ENCODE measurements at regions not wholly inside any gene's neighbourhood (a gene's known extent, or its start where the extent isn't known, plus 50 kb on each side); places are given as distances from the start of the nearest gene placed in this dataset.

GRCh38 chr11:39462506-39462905, 1996.9 kb downstream of the LRRC4C start:
- TF ChIP-seq ELF4 (IDR thresholded peaks at IDR 0.05) (no peak), ZNF384 (IDR thresholded peaks at IDR 0.05) (no peak), FOXM1 (IDR thresholded peaks at IDR 0.05; ENCODE audit: borderline replicate concordance) (no peak), BHLHE40 (IDR thresholded peaks at IDR 0.05; ENCODE audit: borderline replicate concordance) (no peak), SUZ12 (IDR thresholded peaks at IDR 0.05) (no peak), HDGF (IDR thresholded peaks at IDR 0.05; ENCODE audit: borderline replicate concordance) (no peak), L3MBTL2 (conservative IDR thresholded peaks at IDR 0.05) (no peak), SP1 (IDR thresholded peaks at IDR 0.05) (no peak), FOXK2 (IDR thresholded peaks at IDR 0.05) (no peak), NFRKB (IDR thresholded peaks at IDR 0.05) (no peak), LEF1 (IDR thresholded peaks at IDR 0.05; ENCODE audit: borderline replicate concordance) (no peak), ARNT (IDR thresholded peaks at IDR 0.05) (no peak)
- TF ChIP-seq, protein P1, sequence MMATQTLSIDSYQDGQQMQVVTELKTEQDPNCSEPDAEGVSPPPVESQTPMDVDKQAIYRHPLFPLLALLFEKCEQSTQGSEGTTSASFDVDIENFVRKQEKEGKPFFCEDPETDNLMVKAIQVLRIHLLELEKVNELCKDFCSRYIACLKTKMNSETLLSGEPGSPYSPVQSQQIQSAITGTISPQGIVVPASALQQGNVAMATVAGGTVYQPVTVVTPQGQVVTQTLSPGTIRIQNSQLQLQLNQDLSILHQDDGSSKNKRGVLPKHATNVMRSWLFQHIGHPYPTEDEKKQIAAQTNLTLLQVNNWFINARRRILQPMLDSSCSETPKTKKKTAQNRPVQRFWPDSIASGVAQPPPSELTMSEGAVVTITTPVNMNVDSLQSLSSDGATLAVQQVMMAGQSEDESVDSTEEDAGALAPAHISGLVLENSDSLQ (IDR thresholded peaks at IDR 0.05): no peak
